GM12878 (cell line): ENCODE measurements at regions not wholly inside any gene's neighbourhood (a gene's known extent, or its start where the extent isn't known, plus 50 kb on each side); places are given as distances from the start of the nearest gene placed in this dataset.

Source experiments
- ATAC-seq: fragments of 200-7000 bp; cut with Tn5 transposase; 3 replicates; pipeline ENCODE4 v1.9.1; 2020; ENCODE audit warnings: mild to moderate bottlenecking, moderate library complexity
- BruUV-seq: library from RNA; stranded (reverse); fragments of 400-500 nt; replicated peaks from 2 replicates; lab custom pipeline; 2021; lab: Mats Ljungman, UMichigan
- CTCF ChIA-PET: fragments of 300-600 bp; sonication (Branson Sonifier 250); formaldehyde crosslinking; extraction: SDS; loops from one replicate; lab custom pipeline; 2021; ENCODE audit warnings: inconsistent platforms; lab: Yijun Ruan, JAX
- POLR2A ChIA-PET: fragments of 350-600 bp; formaldehyde crosslinking; extraction: SDS; loops from one replicate; lab custom pipeline; 2021; ENCODE audit warnings: inconsistent platforms; lab: Charles Lee
- RAD21 ChIA-PET: fragments of 300-600 bp; sonication (Branson Sonifier 250); formaldehyde crosslinking; loops from one replicate; lab custom pipeline; 2023; ENCODE audit warnings: antibody characterized with exemption; ENCODE audit not compliant: unreplicated experiment; lab: Charles Lee
- SMC1A ChIA-PET: fragments of 300-600 bp; sonication (Branson Sonifier 250); formaldehyde crosslinking; loops from one replicate; lab custom pipeline; 2023; ENCODE audit not compliant: unreplicated experiment, uncharacterized antibody; lab: Charles Lee
- DNase-seq: peaks from one replicate; pipeline ENCODE4 v3.0.0-alpha.2; 2011; ENCODE audit warnings: low read depth, low spot score
- FAIRE-seq: peaks from 3 replicates; lab custom pipeline; 2011; peaks lifted over from hg19 to GRCh38; lab: Jason Lieb, UNC
- H2AFZ ChIP-seq: 2 replicates; pipeline ENCODE4 v1.6.0; 2011; ENCODE audit warnings: low read depth, low read length, control low read depth; ENCODE audit not compliant: control insufficient read depth
- H3K27ac ChIP-seq: 2 replicates; pipeline ENCODE4 v1.5.1; 2011; ENCODE audit warnings: control low read depth; ENCODE audit not compliant: control insufficient read depth, insufficient read depth
- H3K27me3 ChIP-seq, 2 experiments: replicated peaks in 1 of 2; 2 replicates each; pipeline versions ENCODE4 v1.6.0 to v1.6.1; 2011; ENCODE audit warnings: low read length in 1 of 2; ENCODE audit not compliant: control insufficient read depth in 2 of 2, insufficient read depth in 2 of 2
- H3K36me3 ChIP-seq, 2 experiments: 2 replicates each; pipeline ENCODE4 v1.5.1; 2011; ENCODE audit warnings: low read length in 1 of 2; ENCODE audit not compliant: control insufficient read depth in 2 of 2, insufficient read depth in 2 of 2
- H3K4me1 ChIP-seq: 2 replicates; pipeline ENCODE4 v1.6.1; 2011; ENCODE audit warnings: mild to moderate bottlenecking, low read length, moderate library complexity, mixed read lengths; ENCODE audit not compliant: control insufficient read depth, insufficient read depth
- H3K4me2 ChIP-seq: 2 replicates; pipeline ENCODE4 v1.6.0; 2011; ENCODE audit warnings: control low read depth; ENCODE audit not compliant: control insufficient read depth, insufficient read depth
- H3K4me3 ChIP-seq: fragments of 200-600 bp; sonication (generic); 2 replicates; pipeline ENCODE4 v1.5.1; 2016
- H3K79me2 ChIP-seq: 2 replicates; pipeline ENCODE4 v1.6.0; 2011; ENCODE audit warnings: low read length; ENCODE audit not compliant: control insufficient read depth, insufficient read depth
- H3K9ac ChIP-seq: 2 replicates; pipeline ENCODE4 v1.8.0; 2011; ENCODE audit warnings: low read length, control low read depth, mixed read lengths; ENCODE audit not compliant: control insufficient read depth, insufficient read depth
- H3K9me3 ChIP-seq: replicated peaks from 3 replicates; pipeline ENCODE4 v1.5.1; 2011; ENCODE audit warnings: mild to moderate bottlenecking, low read length; ENCODE audit not compliant: control insufficient read depth, insufficient read depth
- H4K20me1 ChIP-seq: 2 replicates; pipeline ENCODE4 v1.6.0; 2011; ENCODE audit not compliant: control insufficient read depth, insufficient read depth
- ASH2L ChIP-seq: fragments of 300-600, 200-600 bp; sonication (generic); IDR thresholded peaks from 2 replicates; pipeline ENCODE4 v1.6.1; 2017; ENCODE audit warnings: low read depth, mild to moderate bottlenecking, borderline replicate concordance
- BACH1 ChIP-seq: fragments of 450-650 bp; IDR thresholded peaks from 2 replicates; pipeline ENCODE4 v1.6.1; 2017; ENCODE audit warnings: mild to moderate bottlenecking, borderline replicate concordance
- BCLAF1 ChIP-seq: fragments of 450-650 bp; IDR thresholded peaks from 2 replicates; pipeline ENCODE4 v1.6.1; 2017; ENCODE audit warnings: antibody characterized with exemption, mild to moderate bottlenecking, moderate library complexity
- BRCA1 ChIP-seq: IDR thresholded peaks from 2 replicates; pipeline ENCODE4 v1.6.1; 2011; ENCODE audit warnings: low read depth, low read length, improper control_type of control experiment
- CUX1 ChIP-seq: IDR thresholded peaks from 2 replicates; pipeline ENCODE4 v1.6.1; 2012; ENCODE audit warnings: improper control_type of control experiment, low read depth, low read length; ENCODE audit not compliant: insufficient replicate concordance
- IRF5 ChIP-seq: fragments of 450-650 bp; IDR thresholded peaks from 2 replicates; pipeline ENCODE4 v1.6.1; 2017; ENCODE audit warnings: borderline replicate concordance
- KDM1A ChIP-seq: fragments of 200-600 bp; sonication (generic); IDR thresholded peaks from 2 replicates; pipeline ENCODE4 v1.6.1; 2016; ENCODE audit warnings: borderline replicate concordance
- SKIL ChIP-seq: fragments of 450-650 bp; IDR thresholded peaks from 2 replicates; pipeline ENCODE4 v1.6.1; 2017; ENCODE audit warnings: mild to moderate bottlenecking, low read depth, inconsistent platforms; ENCODE audit not compliant: poor library complexity, severe bottlenecking
- SP1 ChIP-seq: IDR thresholded peaks from one replicate; pipeline ENCODE4 v1.6.1; 2011; ENCODE audit warnings: low read depth, low read length
- USF2 ChIP-seq: IDR thresholded peaks from 2 replicates; pipeline ENCODE4 v1.6.1; 2011; ENCODE audit warnings: low read depth, low read length, improper control_type of control experiment, borderline replicate concordance
- ZNF622 ChIP-seq: fragments of 450-650 bp; IDR thresholded peaks from 2 replicates; pipeline ENCODE4 v1.6.1; 2017; ENCODE audit warnings: mild to moderate bottlenecking, inconsistent platforms
- ZZZ3 ChIP-seq: IDR thresholded peaks from 2 replicates; pipeline ENCODE4 v1.6.1; 2011; ENCODE audit warnings: low read depth; ENCODE audit not compliant: control insufficient read depth, insufficient read length
- WGBS: methylation state at CpG from one replicate; pipeline ENCODE4 v1.1.6; 2016; ENCODE audit warnings: low lambda C conversion rate; ENCODE audit not compliant: insufficient replicate concordance, insufficient coverage; ENCODE audit errors: missing lambda C conversion rate; 5-methylcytosine and 5-hydroxymethylcytosine counted together
- in situ Hi-C: fragments of 300-500 bp; cut with MboI; formaldehyde crosslinking; loops from 9 replicates; pipeline ENCODE4 v1.14.3; 2018; ENCODE audit warnings: mixed read lengths
- intact Hi-C: fragments of 100-400 bp; cut with micrococcal nuclease; formaldehyde crosslinking; loops from one replicate; pipeline ENCODE4 v1.14.2; 2022; ENCODE audit not compliant: unreplicated experiment

GRCh38 chr6:63403725-63404124 is 83.9 kb upstream of the LGSN start:
- Histone ChIP-seq H2AFZ (no peak overlapping the region), H3K36me3 (no peaks in the 10 kb centered on the region), H3K79me2 (no peaks in the 10 kb centered on the region), H3K4me1 (no peaks in the 10 kb centered on the region), H3K27me3 (no peaks in the 10 kb centered on the region), H3K9ac (no peak overlapping the region), H3K4me2 (no peak overlapping the region), H3K9me3 (no peaks in the 10 kb centered on the region), H3K27ac (no peak overlapping the region), H4K20me1 (no peaks in the 10 kb centered on the region), H3K4me3 (no peak overlapping the region)
- ChIA-PET SMC1A (interaction anchor here (1.1 kb wide), 1 partner anchor 171 kb away, joined by 3 read pairs; no protein-coding TSS in a partner anchor), POLR2A (no interaction called here), RAD21 (no interaction called here), CTCF (no interaction called here)
- intact Hi-C loops, result no loop called here
- 26% methylated on average over 4 of the region's 4 CpGs for WGBS
- ATAC-seq (no peak), DNase-seq (no peak), FAIRE-seq (no peak)
- in situ Hi-C loops, result no loop called here
- BruUV-seq, result no TSS peak
- TF ChIP-seq BACH1 (no peak), USF2 (no peak), KDM1A (no peak), ZZZ3 (no peak), BCLAF1 (no peak), IRF5 (no peak), SP1 (no peak), SKIL (no peak), CUX1 (no peak), ZNF622 (no peak), ASH2L (no peak), BRCA1 (no peak)
